Uterus (tissue), 2 donors: ENCODE measurements at regions not wholly inside any gene's neighbourhood (a gene's known extent, or its start where the extent isn't known, plus 50 kb on each side); places are given as distances from the start of the nearest gene placed in this dataset.

Source experiments
- CTCF ChIP-seq, 4 experiments: fragments of 200-600 bp in 2 of 4; fragments of 450-650 bp in 2 of 4; sonication (generic) in 2 of 4; IDR thresholded peaks; one replicate each; pipeline ENCODE4 v1.5.1; 2016 to 2019; ENCODE audit warnings: antibody characterized with exemption in 4 of 4, mild to moderate bottlenecking in 2 of 4, moderate library complexity in 1 of 4
- POLR2A ChIP-seq, 2 donors: fragments of 450-650 bp; IDR thresholded peaks; one replicate each; pipeline ENCODE4 v1.6.1; 2016; ENCODE audit warnings: antibody characterized with exemption in 2 of 2, mild to moderate bottlenecking in 1 of 2, moderate library complexity in 1 of 2

DNA sequence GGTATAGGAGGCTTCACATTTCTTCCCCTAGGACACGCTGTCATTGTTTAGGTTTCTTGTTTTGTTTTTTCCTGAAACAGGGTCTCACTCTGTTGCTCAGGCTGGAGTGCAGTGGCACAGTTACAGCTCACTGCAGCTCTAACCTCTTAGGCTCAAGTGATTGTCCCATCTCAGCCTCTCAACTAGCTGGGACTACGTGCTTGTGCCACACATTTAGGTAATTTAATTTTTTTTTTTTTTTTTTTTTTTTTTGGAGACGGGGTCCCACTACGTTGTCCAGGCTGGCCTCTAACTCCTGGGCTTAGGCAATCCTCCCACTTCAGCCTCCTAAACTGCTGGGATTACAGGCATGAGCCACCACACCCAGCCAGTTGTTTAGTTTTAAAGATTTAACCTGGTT is 66.2 kb downstream of the EXOSC2 start:
- TF ChIP-seq POLR2A (IDR thresholded peaks at IDR 0.05), result no peak
- TF ChIP-seq CTCF (IDR thresholded peaks at IDR 0.05), result no peak
